BJ (cell line): ENCODE measurements at regions not wholly inside any gene's neighbourhood (a gene's known extent, or its start where the extent isn't known, plus 50 kb on each side); places are given as distances from the start of the nearest gene placed in this dataset.
"Not testable (repeated sequence)": the region's sequence is repeated elsewhere in the genome, so short reads cannot be mapped to it uniquely, and the experiment has no call there.

Experiments used
- CTCF ChIA-PET: fragments of 350-600 bp; formaldehyde crosslinking; extraction: SDS; loops from one replicate; lab custom pipeline; 2021; ENCODE audit warnings: antibody characterized with exemption, inconsistent platforms; lab: Yijun Ruan, JAX
- POLR2A ChIA-PET: fragments of 300-600 bp; sonication (Branson Sonifier 250); formaldehyde crosslinking; extraction: SDS; loops from one replicate; lab custom pipeline; 2021; ENCODE audit warnings: antibody characterized with exemption; lab: Charles Lee
- DNase-seq: peaks from one replicate; pipeline ENCODE4 v3.0.0-alpha.2; 2011; ENCODE audit warnings: low read depth
- H3K27me3 ChIP-seq: 2 replicates; pipeline ENCODE4 v1.6.0; 2011; ENCODE audit warnings: low read length; ENCODE audit not compliant: control insufficient read depth, insufficient read depth
- H3K36me3 ChIP-seq: 2 replicates; pipeline ENCODE4 v1.5.1; 2011; ENCODE audit warnings: low read length; ENCODE audit not compliant: control insufficient read depth, insufficient read depth
- H3K4me3 ChIP-seq: 2 replicates; pipeline ENCODE4 v1.5.1; 2011; ENCODE audit warnings: low read depth, mild to moderate bottlenecking, control low read depth, low read length
- TF ChIP-seq, protein P1 (sequence below): IDR thresholded peaks from 2 replicates; pipeline ENCODE4 v1.5.1; 2011; ENCODE audit warnings: low read depth, mild to moderate bottlenecking, control low read depth, inconsistent platforms, low read length, moderate library complexity; ENCODE audit not compliant: insufficient read depth

GRCh38 chr2:16382451-16382850 lies 283.2 kb downstream of the CYRIA start:
- POLR2A ChIA-PET, result no interaction called here
- Histone ChIP-seq H3K27me3 (no peaks in the 10 kb centered on the region), H3K36me3 (no peaks in the 10 kb centered on the region), H3K4me3 (no peak overlapping the region)
- CTCF ChIA-PET, result no interaction called here
- DNase-seq, result no peak
- TF ChIP-seq, protein P1, sequence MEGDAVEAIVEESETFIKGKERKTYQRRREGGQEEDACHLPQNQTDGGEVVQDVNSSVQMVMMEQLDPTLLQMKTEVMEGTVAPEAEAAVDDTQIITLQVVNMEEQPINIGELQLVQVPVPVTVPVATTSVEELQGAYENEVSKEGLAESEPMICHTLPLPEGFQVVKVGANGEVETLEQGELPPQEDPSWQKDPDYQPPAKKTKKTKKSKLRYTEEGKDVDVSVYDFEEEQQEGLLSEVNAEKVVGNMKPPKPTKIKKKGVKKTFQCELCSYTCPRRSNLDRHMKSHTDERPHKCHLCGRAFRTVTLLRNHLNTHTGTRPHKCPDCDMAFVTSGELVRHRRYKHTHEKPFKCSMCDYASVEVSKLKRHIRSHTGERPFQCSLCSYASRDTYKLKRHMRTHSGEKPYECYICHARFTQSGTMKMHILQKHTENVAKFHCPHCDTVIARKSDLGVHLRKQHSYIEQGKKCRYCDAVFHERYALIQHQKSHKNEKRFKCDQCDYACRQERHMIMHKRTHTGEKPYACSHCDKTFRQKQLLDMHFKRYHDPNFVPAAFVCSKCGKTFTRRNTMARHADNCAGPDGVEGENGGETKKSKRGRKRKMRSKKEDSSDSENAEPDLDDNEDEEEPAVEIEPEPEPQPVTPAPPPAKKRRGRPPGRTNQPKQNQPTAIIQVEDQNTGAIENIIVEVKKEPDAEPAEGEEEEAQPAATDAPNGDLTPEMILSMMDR, result no peak

GRCh38 chr2:16381511-16381910 lies 284.1 kb downstream of the CYRIA start:
- DNase-seq, result no peak
- CTCF ChIA-PET, result interaction anchor here (0.8 kb wide), 1 partner anchor 20 kb away, joined by 3 read pairs; no protein-coding TSS in a partner anchor
- no peak overlapping the region for H3K4me3 ChIP-seq
- no peaks in the 10 kb centered on the region for H3K36me3 ChIP-seq
- POLR2A ChIA-PET, result no interaction called here
- TF ChIP-seq, protein P1, result no peak
- H3K27me3 ChIP-seq, result no peaks in the 10 kb centered on the region

- DNase-seq, CTCF ChIA-PET, POLR2A ChIA-PET, H3K4me3 ChIP-seq, H3K27me3 ChIP-seq, H3K36me3 ChIP-seq: not testable (repeated sequence)
These were observed 285.7 kb downstream of the CYRIA start for GRCh38 chr2:16379901-16380300.

- H3K4me3 ChIP-seq, H3K36me3 ChIP-seq, DNase-seq, POLR2A ChIA-PET, CTCF ChIA-PET, H3K27me3 ChIP-seq: not testable (repeated sequence)
These were observed 286.6 kb downstream of the CYRIA start for GRCh38 chr2:16379061-16379460.

- no peak overlapping the region for H3K4me3 ChIP-seq
- DNase-seq, result no peak
- H3K36me3 ChIP-seq, result no peaks in the 10 kb centered on the region
- ChIA-PET CTCF (no interaction called here), POLR2A (no interaction called here)
- TF ChIP-seq, protein P1, result no peak
- no peaks in the 10 kb centered on the region for H3K27me3 ChIP-seq
These were observed 287.6 kb downstream of the CYRIA start for GRCh38 chr2:16378031-16378430.

- Histone ChIP-seq H3K36me3 (no peaks in the 10 kb centered on the region), H3K4me3 (no peak overlapping the region), H3K27me3 (no peaks in the 10 kb centered on the region)
- TF ChIP-seq, protein P1, result no peak
- DNase-seq, result no peak
- CTCF ChIA-PET, result no interaction called here
- POLR2A ChIA-PET, result no interaction called here
These were observed 289.7 kb downstream of the CYRIA start for GRCh38 chr2:16375981-16376380.
